Ovary (tissue), 7 donors: ENCODE measurements at regions not wholly inside any gene's neighbourhood (a gene's known extent, or its start where the extent isn't known, plus 50 kb on each side); places are given as distances from the start of the nearest gene placed in this dataset.

Source experiments
- DNase-seq, 5 donors: peaks; one replicate each; pipeline ENCODE4 v3.0.0-alpha.2; 2019 to 2020
- H3K27ac ChIP-seq, 2 donors: fragments of 200-600 bp; one replicate each; pipeline versions ENCODE4 v1.5.1 to v1.8.0; 2019 to 2022
- H3K27me3 ChIP-seq: fragments of 200-600 bp; one replicate; pipeline ENCODE4 v1.8.0; 2022
- H3K36me3 ChIP-seq: fragments of 200-600 bp; sonication (generic); one replicate; pipeline ENCODE4 v1.5.1; 2019
- H3K4me1 ChIP-seq: one replicate; pipeline ENCODE4 v1.8.1; 2013; ENCODE audit warnings: mild to moderate bottlenecking, moderate library complexity; ENCODE audit not compliant: insufficient read depth
- H3K4me3 ChIP-seq: fragments of 200-600 bp; sonication (generic); one replicate; pipeline ENCODE4 v1.5.1; 2017
- H3K9me3 ChIP-seq, 2 donors: fragments of 200-600 bp in 1 of 2; sonication (generic) in 1 of 2; one replicate each; pipeline versions ENCODE4 v1.5.1 to v1.8.1; 2013 to 2019; ENCODE audit warnings: mild to moderate bottlenecking in 1 of 2, moderate library complexity in 1 of 2
- CTCF ChIP-seq, 3 donors: fragments of 450-650 bp in 2 of 3; fragments of 200-600 bp in 1 of 3; IDR thresholded peaks; one replicate each; pipeline versions ENCODE4 v1.5.1 to v1.8.0; 2016 to 2022; ENCODE audit warnings: antibody characterized with exemption in 3 of 3, mild to moderate bottlenecking in 1 of 3
- EP300 ChIP-seq: sonication (generic); formaldehyde crosslinking; IDR thresholded peaks from one replicate; pipeline ENCODE4 v1.6.1; 2017; ENCODE audit warnings: antibody characterized with exemption
- POLR2A ChIP-seq: fragments of 450-650 bp; IDR thresholded peaks from one replicate; pipeline ENCODE4 v1.6.1; 2017; ENCODE audit warnings: antibody characterized with exemption, mild to moderate bottlenecking, moderate library complexity
- WGBS, 3 donors: extraction: QIAGEN DNeasy Blood & Tissue Kit in 1 of 3; methylation state at CpG; one replicate each; pipeline versions ENCODE4 v1.1.5 to v1.1.7; 2013 to 2017; 5-methylcytosine and 5-hydroxymethylcytosine counted together
- intact Hi-C, 4 donors: fragments of 100-400 bp; cut with DNase I; formaldehyde crosslinking; loops; one replicate each; pipeline versions ENCODE4 v1.11.0 to v1.15.1; 2022 to 2023
- donor health status: DM: no; HTN: no; CAD: no; lungs with moderate emphysema.
- donor health status: DM: no; HTN: no; CAD: no.
- donor health status: Bipolar disorder and iron deficiency.
- donor health status: DM: no; HTN: no; CAD: no.
- donor health status: DM: yes; HTN: yes; CAD: no.

GRCh38 chr13:104759069-104759468 is 1692.9 kb upstream of the SLC10A2 start:
- intact Hi-C loops, result no loop called here
- H3K27me3 ChIP-seq, result no peaks in the 10 kb centered on the region

GRCh38 chr13:104757712-104758111 is 1691.5 kb upstream of the SLC10A2 start:
- Histone ChIP-seq H3K4me3 (no peak overlapping the region), H3K36me3 (no peaks in the 10 kb centered on the region), H3K4me1 (no peaks in the 10 kb centered on the region), H3K27me3 (no peaks in the 10 kb centered on the region), H3K27ac (no peak overlapping the region), H3K9me3 (no peaks in the 10 kb centered on the region)
- TF ChIP-seq CTCF (IDR thresholded peaks at IDR 0.05), result no peak
- no peak for TF ChIP-seq POLR2A
- TF ChIP-seq EP300, result no peak
- DNase-seq, result no peak
- 6 to 11% (median 8%) methylated on average over 3 of the region's 3 CpGs for WGBS, 3 donors
- intact Hi-C loops, result no loop called here

More at GRCh38 chr13:104759069-104759468, 1692.9 kb upstream of the SLC10A2 start:
- no peak for TF ChIP-seq EP300
- TF ChIP-seq CTCF (IDR thresholded peaks at IDR 0.05), result no peak
- TF ChIP-seq POLR2A, result no peak
- Histone ChIP-seq H3K4me1 (no peaks in the 10 kb centered on the region), H3K36me3 (no peaks in the 10 kb centered on the region), H3K9me3 (no peaks in the 10 kb centered on the region), H3K27ac (no peak overlapping the region), H3K4me3 (no peak overlapping the region)
- DNase-seq, result no peak
- 92 to 97% (median 95%) methylated on average over 3 of the region's 3 CpGs for WGBS, 3 donors

GRCh38 chr13:104750377-104750776 is 1684.2 kb upstream of the SLC10A2 start:
- TF ChIP-seq POLR2A (no peak), CTCF (IDR thresholded peaks at IDR 0.05) (no peak), EP300 (no peak)
- intact Hi-C loops, result no loop called here
- no peak for DNase-seq
- no peaks in the 10 kb centered on the region for H3K27me3 ChIP-seq
- H3K4me3 ChIP-seq, result no peak overlapping the region
- H3K4me1 ChIP-seq, result no peaks in the 10 kb centered on the region
- no peaks in the 10 kb centered on the region for H3K36me3 ChIP-seq
- H3K27ac ChIP-seq, result no peak overlapping the region
- 94 to 98% (median 96%) methylated on average over 2 of the region's 2 CpGs for WGBS, 3 donors
- no peaks in the 10 kb centered on the region for H3K9me3 ChIP-seq

GRCh38 chr13:104740641-104741222 is 1674.5 kb upstream of the SLC10A2 start:
- no peaks in the 10 kb centered on the region for H3K27me3 ChIP-seq
- no peak overlapping the region for H3K27ac ChIP-seq
- TF ChIP-seq CTCF (IDR thresholded peaks at IDR 0.05), result no peak
- no peak for TF ChIP-seq POLR2A
- TF ChIP-seq EP300, result no peak
- H3K4me3 ChIP-seq, result no peak overlapping the region
- H3K9me3 ChIP-seq, result no peaks in the 10 kb centered on the region
- no peaks in the 10 kb centered on the region for H3K4me1 ChIP-seq
- no peaks in the 10 kb centered on the region for H3K36me3 ChIP-seq
- intact Hi-C loops, result no loop called here
- 55 to 74% (median 61%) methylated on average over 7 of the region's 7 CpGs for WGBS, 3 donors
- DNase-seq, result no peak
